HG02852 (cell line): ENCODE measurements at regions not wholly inside any gene's neighbourhood (a gene's known extent, or its start where the extent isn't known, plus 50 kb on each side); places are given as distances from the start of the nearest gene placed in this dataset.
A peak's percentile ranks its signal among the peaks of the same experiment; 100 is the strongest.
"Not testable (repeated sequence)": the region's sequence is repeated elsewhere in the genome, so short reads cannot be mapped to it uniquely, and the experiment has no call there.

Experiments used
- ATAC-seq: cut with Tn5 transposase; IDR thresholded peaks from one replicate; pipeline ENCODE4 v1.9.1; 2021; ENCODE audit warnings: mild to moderate bottlenecking, moderate library complexity; ENCODE audit not compliant: unreplicated experiment

GRCh38 chr7:109402107-109402506 lies 832.4 kb downstream of the DNAJB9 start:
- no peak for ATAC-seq

- no peak for ATAC-seq
Observed at GRCh38 chr7:109407756-109408155, 838.1 kb downstream of the DNAJB9 start.

- no peak for ATAC-seq
Observed at GRCh38 chr7:109437957-109438356, 868.3 kb downstream of the DNAJB9 start.

GRCh38 chr7:109449760-109450159 lies 880.1 kb downstream of the DNAJB9 start:
- no peak for ATAC-seq

GRCh38 chr7:109456116-109456515 lies 886.4 kb downstream of the DNAJB9 start:
- ATAC-seq = no peak

GRCh38 chr7:109460296-109460695 lies 890.6 kb downstream of the DNAJB9 start:
- ATAC-seq = no peak

- no peak for ATAC-seq
Observed at GRCh38 chr7:109462171-109462570, 892.5 kb downstream of the DNAJB9 start.

- ATAC-seq = not testable (repeated sequence)
Observed at GRCh38 chr7:109467729-109468128, 898.1 kb downstream of the DNAJB9 start.

- ATAC-seq = no peak
Observed at GRCh38 chr7:109473172-109473571, 903.5 kb downstream of the DNAJB9 start.

GRCh38 chr7:109476409-109476808 lies 906.7 kb downstream of the DNAJB9 start:
- ATAC-seq = no peak

GRCh38 chr7:109479388-109479787 lies 909.7 kb downstream of the DNAJB9 start:
- ATAC-seq = no peak

GRCh38 chr7:109490607-109491006 lies 920.9 kb downstream of the DNAJB9 start:
- not testable (repeated sequence) for ATAC-seq

- ATAC-seq = no peak
Observed at GRCh38 chr7:109497053-109497452, 927.4 kb downstream of the DNAJB9 start.

- ATAC-seq = no peak
Observed at GRCh38 chr7:109498131-109498530, 928.5 kb downstream of the DNAJB9 start.

- ATAC-seq = no peak
Observed at GRCh38 chr7:109503421-109503820, 933.7 kb downstream of the DNAJB9 start.

- no peak for ATAC-seq
Observed at GRCh38 chr7:109522585-109522984, 952.9 kb downstream of the DNAJB9 start.

- no peak for ATAC-seq
Observed at GRCh38 chr7:109527833-109528232, 958.2 kb downstream of the DNAJB9 start.

GRCh38 chr7:109529712-109530111 lies 960.0 kb downstream of the DNAJB9 start:
- no peak for ATAC-seq

GRCh38 chr7:109532262-109532992 lies 962.8 kb downstream of the DNAJB9 start:
- peak; percentile 60 for ATAC-seq

- no peak for ATAC-seq
Observed at GRCh38 chr7:109545686-109546085, 976.0 kb downstream of the DNAJB9 start.

- ATAC-seq = no peak
Observed at GRCh38 chr7:109549471-109550193, 980.0 kb downstream of the DNAJB9 start.

- no peak for ATAC-seq
Observed at GRCh38 chr7:109552017-109552416, 982.3 kb downstream of the DNAJB9 start.
